CD4-positive, alpha-beta T cell treated with Interleukin-4 for 4 hours (primary cell): ENCODE measurements at regions not wholly inside any gene's neighbourhood (a gene's known extent, or its start where the extent isn't known, plus 50 kb on each side); places are given as distances from the start of the nearest gene placed in this dataset.
"Not testable (repeated sequence)": the region's sequence is repeated elsewhere in the genome, so short reads cannot be mapped to it uniquely, and the experiment has no call there.

ENCODE experiments used
- DNase-seq: peaks from one replicate; pipeline ENCODE4 v3.0.0-alpha.2; 2020

DNA sequence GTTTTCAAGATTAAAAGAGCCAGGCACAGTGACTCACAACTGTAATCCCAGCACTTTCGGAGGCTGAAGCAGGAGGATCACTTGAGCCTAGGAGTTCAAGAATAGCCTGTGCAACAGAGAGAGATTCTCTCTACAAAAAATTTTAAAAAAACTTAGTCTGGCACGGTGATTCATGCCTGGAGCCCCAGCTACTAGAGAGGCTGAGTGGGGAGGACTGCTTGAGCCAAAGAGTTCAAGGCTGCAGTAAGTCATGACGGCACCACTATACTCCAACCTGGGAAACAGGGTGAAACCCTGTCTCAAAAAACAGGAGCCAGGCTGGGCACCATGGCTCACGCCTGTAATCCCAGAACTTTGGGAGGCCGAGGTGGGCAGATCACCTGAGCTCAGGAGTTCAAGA, 86.6 kb upstream of the KCTD7 start:
- DNase-seq, result no peak

DNA sequence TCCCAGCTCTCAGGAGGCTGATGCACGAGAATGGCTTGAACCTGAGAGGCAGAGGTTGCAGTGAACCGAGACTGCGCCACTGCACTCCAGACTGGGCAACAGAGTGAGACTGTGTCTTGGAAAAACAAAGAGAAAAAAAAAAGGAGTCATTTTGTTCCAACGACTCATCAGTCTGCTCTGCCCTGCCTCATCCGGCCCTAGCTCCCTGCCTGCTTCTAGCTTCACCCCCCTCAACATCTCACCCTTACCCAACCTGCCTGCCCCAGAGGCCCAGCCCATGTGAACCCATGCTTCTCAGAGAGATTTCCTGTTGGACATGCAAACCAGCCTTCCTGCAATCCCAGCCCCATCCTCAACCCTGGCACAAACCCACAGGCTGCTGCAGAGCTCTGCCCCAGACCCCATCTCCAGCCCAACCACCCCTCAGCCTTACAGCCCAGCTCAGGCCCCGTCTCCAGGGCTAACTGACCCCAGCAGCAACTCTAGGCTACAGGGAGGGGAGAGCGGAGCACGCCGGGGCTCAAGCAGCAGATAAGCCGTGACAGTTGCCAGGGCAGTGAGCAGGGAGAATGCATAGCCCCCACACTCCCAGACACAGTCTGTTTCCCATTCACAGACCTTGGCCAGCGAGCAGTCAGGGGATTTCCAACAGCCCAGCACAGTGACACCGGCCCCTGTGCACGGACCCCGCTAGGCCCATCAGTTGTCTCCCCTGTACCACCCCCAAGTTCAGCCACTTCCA, 86.0 kb upstream of the KCTD7 start:
- DNase-seq, result no peak

DNA sequence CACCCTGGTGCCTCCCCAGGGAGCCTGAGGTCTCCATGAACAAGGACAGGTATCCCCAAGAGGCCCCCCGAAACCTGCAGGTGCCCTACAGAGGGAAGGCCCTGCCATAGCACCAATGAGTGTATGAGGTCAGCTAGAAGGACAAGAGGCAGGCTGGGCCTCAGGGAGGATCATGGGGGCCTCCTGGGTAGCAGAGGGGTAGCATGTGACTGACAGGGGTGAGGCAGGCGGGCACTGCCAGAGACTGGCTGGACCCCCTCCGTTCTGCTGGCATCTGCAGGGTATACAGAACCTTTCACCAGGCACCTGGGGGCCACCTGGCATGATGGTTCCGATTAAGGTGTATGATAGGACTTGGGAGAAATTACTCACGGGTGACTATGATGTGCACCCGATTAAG, 79.2 kb upstream of the KCTD7 start:
- DNase-seq, result no peak

DNA sequence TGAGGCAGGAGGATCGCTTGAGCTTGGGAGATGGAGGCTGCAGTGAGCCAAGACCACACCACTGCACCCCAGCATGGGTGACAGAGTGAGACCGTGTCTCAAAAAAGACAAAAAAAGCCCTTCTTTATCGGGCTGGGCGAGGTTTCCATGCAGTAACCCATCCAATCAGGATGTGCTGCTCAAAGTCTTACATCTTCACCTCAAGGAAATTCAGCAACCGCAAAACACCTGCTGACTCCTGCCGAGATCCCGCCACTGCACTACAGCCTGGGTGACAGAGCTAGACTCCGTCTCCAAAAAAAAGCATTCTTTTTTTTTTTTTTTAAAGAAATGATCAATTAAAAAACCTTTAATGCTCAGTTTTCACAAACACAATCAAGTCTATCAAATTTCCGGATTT, 75.7 kb upstream of the KCTD7 start:
- no peak for DNase-seq

DNA sequence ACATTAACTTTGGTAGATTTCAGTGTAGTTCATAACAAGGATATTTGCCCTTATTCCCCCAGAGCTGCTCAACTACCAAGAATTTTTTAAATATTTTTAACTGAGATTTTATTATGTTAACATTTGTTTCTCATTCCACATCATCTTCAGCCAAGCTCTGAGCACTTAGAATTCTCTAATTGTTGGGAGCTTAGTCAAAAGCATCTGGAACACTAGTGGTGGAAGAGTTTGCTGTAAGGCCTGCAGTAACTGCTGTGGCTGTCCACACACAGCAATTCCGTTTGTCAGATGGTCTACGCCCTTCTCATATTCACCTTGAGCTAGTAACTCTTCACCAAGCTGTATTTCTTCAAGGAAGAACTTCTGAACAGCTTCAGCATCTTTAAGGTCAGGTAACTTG, 75.0 kb upstream of the KCTD7 start:
- DNase-seq, result not testable (repeated sequence)

DNA sequence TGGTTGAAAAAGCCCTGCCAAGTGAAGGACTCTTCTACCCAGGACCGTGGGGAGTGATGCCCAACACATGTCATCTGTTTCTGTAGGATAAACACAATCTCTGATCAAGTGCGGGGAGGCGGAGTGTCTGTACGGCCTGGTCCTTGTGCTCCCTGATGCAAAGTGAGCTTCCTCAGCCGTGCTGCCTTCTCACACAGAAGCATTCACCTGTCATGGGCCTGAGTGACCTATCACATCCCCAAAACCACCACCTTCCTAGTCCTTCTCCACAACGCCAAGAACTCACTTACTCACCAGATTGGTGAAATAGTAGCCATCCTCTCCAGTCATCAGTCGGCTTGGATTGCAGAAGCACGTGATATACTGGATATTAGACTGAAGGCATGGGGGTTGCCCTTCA, 74.4 kb upstream of the KCTD7 start:
- not testable (repeated sequence) for DNase-seq

DNA sequence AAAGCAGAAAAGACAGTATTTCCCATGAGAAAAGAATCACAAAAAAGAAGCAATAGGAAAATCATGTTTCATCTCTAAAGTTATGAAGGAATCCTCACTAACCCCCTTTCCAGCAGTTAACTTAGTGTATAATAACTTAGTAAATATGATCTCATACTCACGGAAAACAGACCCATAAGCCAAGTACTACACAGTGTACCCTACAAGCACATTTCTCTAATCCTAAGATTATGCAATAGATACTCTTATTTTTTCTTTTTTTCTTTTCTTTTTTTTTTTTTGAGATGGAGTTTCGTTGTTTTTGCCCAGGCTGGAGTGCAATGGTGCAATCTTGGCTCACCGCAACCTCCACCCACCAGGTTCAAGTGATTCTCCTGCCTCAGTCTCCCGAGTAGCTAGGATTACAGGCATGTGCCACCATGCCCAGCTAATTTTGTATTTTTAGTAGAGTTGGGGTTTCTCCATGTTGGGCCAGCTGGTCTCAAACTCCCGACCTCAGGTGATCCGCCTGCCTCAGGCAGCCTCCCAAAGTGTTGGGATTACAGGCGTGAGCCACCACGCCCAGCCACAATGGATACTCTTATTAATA, 73.7 kb upstream of the KCTD7 start:
- DNase-seq, result not testable (repeated sequence)

DNA sequence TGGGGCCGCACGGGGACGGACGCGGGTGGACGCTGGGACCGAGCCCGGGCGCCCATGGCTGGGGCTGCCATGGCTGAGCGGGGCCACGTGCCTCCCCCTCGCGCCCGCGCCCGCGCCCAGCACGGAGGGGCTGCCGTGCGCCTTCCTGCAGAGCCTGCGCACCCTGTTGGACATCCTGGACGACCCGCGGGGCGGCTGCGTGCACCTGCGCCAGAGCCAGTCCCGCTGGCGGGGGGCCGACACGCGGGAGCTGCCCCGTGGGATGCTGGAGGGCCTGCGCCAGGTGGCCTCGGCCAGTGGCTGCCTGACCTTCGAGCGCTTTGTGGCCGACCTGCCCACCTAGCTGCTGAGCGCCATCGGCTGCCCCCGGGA, 72.5 kb upstream of the KCTD7 start:
- DNase-seq, result no peak

DNA sequence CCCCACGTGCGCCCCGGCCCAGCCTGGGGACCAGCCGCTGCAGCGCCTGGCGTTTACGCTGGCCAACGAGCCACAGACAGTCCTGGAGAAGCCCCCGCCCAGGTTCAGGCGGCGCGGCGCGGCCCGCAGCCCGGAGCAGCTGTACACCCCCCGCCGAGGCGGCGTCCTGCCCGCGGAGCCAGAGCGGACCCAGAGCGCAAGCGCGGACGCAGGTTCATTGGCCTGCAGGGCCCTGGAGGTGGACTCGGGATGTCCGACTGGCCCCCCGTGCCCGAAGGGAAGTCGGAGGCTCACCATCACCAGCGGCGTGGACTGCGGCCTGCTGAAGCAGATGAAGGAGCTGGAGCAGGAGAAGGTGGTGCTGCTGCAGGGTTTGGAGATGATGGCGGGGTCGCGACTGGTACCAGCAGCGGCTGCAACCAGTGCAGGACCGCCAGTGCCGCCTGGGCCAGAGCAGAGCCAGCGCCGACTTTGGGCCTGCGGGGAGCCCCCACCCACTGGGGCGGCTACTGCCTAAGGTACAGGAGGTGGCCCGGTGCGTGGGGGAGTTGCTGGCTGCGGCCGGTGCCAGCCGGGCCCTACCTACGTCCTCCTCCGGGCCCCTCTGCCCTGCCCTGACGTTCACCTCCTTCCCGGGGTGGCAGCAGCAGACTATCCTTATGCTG, 72.0 kb upstream of the KCTD7 start:
- DNase-seq, result no peak

DNA sequence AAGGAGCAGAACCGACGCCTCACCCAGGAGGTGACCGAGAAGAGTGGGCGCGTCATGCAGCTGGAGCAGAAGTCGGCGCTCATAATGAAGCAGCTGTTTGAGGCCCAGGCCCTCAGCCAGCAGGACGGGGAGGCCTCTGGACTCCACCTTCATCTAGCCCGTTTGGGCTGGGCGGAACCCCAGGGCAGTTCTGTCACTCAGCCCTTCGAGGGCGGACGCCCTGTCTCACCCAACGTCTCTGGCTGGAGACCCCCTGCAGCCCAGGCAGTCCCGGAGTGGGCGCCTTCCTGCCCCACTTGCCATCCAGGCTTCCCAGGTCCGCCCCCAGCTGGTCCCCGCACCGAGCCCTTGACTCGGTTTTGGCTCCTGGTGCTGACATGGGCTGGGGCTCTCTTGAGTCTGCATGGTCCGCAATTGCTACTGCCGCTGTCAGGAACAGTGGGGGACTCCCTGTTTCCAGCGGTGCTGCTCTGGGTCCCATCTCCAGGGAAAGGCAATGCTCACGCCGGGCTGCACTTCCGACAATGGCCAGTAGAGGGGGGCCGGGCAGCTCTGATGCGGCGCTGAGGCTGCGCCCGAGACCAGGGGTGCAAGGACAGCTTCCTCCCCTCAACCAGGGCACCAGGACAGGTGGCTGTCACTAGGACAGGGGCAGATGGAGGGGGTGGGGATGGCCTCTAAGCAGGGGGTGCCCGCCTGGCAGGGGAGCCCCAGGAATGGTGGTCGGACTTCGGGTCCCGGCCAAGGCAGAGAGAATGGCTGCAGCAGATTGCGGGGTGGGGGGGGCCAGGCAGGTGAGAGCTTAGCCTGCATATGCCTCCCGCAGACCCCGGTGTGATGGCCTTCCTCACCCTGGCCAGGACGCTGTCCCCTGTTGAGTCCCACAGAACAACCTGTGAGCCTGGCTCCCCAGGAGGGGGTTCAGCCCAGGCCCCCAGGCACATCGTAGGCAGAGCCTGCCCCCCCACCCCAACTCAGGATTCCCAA, 71.2 kb upstream of the KCTD7 start:
- peak; percentile 55 for DNase-seq

DNA sequence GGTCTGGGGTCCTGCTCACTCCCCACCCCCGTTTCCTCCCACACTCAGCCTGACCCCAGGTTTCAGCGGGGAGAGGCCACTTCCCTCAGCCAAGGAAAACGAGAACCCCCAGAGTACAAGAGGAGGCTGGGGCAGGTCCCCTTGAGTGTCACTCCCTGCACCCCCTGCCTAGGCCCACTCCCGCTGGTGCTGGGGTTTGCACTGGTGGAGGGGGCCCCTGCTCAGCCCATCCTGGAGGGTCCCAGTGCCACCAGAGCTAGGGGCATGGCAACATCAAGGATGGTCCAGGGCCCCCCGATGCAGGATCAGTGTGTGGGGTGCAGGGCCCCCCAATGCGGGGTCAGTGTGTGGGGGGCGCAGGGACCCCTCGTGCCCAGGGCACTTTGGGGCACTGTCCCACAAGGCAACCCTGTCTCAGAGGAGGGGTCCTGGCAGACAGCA, 70.5 kb upstream of the KCTD7 start:
- DNase-seq, result no peak

DNA sequence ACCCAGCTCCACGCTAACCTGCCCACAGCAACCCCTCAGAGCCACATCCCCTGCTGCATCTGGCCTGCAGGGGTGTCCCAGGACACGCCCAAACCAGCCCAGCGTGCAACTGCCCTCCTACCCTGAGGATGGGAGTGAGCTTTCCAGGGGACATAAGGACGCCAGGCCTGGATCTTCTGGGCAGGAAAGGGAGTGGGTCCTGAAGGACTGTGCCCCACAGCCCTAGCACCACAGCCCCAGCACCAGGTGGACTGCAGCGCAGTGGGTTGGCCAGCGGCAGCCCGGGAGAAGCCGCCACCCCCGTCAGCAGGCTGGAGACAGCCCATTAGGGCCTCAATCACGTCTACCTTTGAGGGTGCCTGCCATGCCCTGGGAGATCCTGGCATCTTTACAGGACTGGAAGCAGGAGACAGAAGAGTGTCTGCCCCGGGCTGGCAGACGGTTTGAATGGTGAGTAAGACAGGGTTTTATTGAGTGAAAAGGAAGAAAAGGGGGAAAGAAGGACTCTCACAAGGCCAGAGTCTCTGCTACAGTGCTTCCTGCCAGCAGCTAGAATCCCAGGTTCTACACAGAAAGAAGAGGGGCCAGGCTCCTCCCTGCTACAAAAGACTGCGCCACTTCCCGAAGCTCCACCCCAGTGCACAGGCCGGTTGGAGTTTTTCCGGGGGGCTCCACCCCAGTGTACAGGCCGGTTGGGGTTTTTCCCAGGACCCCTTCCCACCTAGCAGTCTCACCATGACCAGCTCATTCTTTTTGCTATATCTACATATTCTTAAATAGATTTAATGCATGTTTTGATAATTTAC, 69.8 kb upstream of the KCTD7 start:
- no peak for DNase-seq

DNA sequence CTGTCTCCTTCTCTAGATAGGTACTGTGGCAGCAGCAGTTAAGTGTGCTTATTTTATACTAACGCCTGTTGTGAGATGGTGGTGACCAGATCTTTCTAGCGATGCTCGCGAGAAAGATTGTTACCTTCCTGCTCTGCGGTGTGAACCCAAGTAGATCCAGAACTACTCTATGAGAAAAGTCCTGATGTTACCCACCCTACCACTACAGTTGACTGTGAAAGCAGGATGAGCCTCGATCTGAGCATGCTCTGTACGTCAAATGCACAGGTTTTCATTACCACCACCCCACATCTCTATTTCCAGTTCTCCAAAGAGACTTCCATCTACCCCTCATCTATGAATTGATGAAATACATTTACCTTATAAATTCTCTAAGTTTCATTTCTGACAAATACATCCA, 64.6 kb upstream of the KCTD7 start:
- DNase-seq, result no peak

DNA sequence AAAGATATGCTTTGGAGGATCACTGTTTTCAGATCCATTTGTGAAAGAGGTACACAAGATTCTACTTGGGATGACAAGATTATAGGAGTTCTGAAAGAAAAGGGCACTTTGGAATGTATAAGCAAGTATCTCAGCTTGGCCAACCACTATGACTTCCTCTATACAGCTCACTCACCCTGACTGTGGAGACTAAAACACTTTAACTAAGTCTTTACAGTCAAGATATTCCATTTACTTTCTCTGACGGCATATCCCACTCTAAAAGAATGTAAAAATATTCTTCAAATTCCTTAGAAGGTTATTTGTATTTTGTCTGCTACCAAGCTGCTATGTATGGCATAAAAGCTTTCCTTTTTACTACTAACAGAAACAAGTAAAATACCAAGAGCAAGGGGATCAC, 58.5 kb upstream of the KCTD7 start:
- DNase-seq, result not testable (repeated sequence)

DNA sequence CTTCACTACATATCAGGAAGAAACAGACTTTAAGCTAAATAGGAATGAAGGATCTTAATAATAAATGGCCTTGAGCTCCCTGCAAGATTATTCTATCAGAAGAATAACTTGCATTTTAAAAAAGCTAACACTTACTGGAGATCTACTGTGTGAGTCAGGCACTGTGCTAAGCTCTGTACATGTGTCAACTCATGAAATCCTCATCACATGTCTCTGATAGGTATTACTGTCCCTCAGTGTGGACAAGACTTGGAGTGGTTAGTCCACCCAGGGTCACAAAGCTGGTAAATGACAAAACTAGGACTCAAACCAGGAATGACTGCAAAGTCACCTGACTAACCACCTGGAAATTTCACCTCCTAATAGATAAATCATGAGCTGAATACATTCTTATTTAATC, 57.1 kb upstream of the KCTD7 start:
- no peak for DNase-seq

DNA sequence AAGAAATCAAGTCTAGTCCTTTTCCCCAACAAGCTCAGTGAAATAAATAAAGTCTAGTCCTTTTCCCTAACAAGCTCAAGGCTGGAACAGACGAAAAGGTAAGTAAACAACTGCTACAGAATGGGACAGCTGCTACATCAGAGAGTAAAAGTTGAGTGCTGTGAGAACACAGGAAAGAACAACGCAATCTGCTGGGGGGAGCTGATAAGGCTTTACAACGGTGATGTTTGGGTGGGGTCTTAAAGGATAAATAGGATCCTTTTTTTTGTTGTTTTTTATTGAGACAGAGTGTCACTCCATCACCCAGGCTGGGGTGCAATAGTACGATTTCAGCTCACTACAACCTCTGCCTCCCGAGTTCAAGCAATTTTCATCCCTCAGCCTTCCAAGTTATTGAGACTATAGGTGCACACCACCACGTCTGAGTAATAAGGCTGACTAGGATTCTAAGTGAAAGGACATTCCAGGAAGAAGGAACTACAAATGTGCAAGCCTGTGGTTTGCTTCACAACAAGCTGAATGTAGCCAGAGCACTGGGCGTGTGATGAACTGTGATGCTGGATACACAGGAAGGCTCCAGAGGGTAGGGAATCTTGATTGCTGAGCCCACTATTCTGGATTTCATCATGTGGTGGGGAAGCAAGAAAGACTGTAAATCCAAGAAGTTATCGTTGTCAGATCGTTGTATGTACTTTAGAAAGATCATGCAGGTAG, 54.7 kb upstream of the KCTD7 start:
- not testable (repeated sequence) for DNase-seq

DNA sequence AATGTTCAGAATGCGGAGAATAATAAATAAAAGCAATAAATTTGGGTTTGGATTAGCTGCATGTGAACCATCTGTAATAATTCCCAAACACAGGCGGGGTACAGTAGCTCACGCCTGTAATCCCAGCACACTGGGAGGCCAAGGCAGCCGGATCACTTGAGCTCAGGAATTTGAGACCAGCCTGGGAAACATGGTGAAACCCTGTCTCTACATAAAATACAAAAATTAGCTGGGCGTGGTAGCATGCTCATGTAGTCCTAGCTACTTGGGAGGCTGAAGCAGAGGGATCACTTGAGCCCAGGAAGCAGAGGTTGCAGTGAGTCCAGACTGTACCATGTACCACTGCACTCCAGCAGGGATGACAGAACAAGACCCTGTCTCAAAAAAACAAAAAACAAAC, 53.9 kb upstream of the KCTD7 start:
- DNase-seq, result not testable (repeated sequence)

DNA sequence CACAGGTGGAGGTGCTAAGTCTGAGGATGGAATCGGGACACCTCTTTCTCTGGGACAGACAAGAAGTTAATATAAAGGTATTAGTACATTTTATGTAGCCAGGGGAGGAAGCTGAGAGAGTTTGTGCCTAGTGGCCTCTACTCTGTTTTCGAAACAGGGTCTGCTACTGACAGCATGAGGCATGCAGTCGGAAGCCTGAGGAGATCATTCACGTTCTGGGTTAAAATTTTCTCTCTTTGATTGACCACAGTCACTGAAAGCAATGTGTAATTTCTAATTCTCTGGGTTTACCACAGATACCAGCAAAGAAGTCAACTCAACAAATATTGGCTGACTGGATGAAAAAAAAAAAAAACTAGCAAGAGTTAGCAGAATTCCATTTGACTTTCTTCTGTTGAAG, 53.3 kb upstream of the KCTD7 start:
- no peak for DNase-seq

DNA sequence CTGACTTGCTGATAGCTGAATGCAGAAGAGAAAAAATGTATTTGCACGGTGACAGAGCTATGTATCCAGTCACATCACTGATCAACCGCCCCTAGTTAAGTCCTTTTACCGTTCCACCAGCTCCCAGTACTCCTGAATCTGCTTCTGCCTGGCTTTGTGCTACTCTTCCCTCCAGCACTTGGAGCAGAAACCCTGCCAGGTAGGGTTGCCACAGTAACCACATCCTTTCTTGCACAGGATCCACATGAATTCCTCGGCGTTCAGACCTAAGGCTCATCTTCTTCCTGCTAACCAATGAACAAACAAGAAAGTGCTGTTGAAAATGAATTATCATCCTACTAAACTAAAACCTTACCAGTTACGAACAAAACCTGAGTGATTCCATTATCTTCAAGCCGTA, 52.0 kb upstream of the KCTD7 start:
- DNase-seq, result no peak
